HL-60 (cell line): ENCODE measurements at regions not wholly inside any gene's neighbourhood (a gene's known extent, or its start where the extent isn't known, plus 50 kb on each side); places are given as distances from the start of the nearest gene placed in this dataset.

ENCODE experiments used
- DNase-seq, 2 experiments: peaks; one replicate each; pipeline ENCODE4 v3.0.0-alpha.2; 2010 to 2020; ENCODE audit warnings: low read depth in 1 of 2, low spot score in 1 of 2
- H3K27ac ChIP-seq: fragments of 250-450 bp; sonication (Bioruptor Pico); replicated peaks from 2 replicates; pipeline ENCODE4 v1.5.1; 2020; ENCODE audit warnings: mild to moderate bottlenecking, moderate library complexity
- H3K27me3 ChIP-seq: fragments of 250-450 bp; sonication (Bioruptor Pico); 2 replicates; pipeline ENCODE4 v1.5.1; 2021; ENCODE audit warnings: mild to moderate bottlenecking, moderate library complexity; ENCODE audit not compliant: insufficient read depth, poor library complexity, severe bottlenecking
- H3K4me3 ChIP-seq: replicated peaks from 2 replicates; pipeline ENCODE4 v1.5.1; 2011; ENCODE audit warnings: mild to moderate bottlenecking, control low read depth, low read length; ENCODE audit not compliant: insufficient read depth
- GABPA ChIP-seq: IDR thresholded peaks from 2 replicates; pipeline ENCODE4 v1.6.1; 2012; ENCODE audit warnings: low read depth
- POLR2AphosphoS5 ChIP-seq: IDR thresholded peaks from 2 replicates; pipeline ENCODE4 v1.6.1; 2012; ENCODE audit warnings: low read depth
- REST ChIP-seq: IDR thresholded peaks from 2 replicates; pipeline ENCODE4 v1.6.1; 2012; ENCODE audit warnings: low read depth; ENCODE audit not compliant: insufficient replicate concordance
- SPI1 ChIP-seq: IDR thresholded peaks from 2 replicates; pipeline ENCODE4 v1.6.1; 2012; ENCODE audit warnings: low read depth, mild to moderate bottlenecking, borderline replicate concordance
- TF ChIP-seq, protein P1 (sequence below): IDR thresholded peaks from one replicate; pipeline ENCODE4 v1.5.1; 2011; ENCODE audit warnings: low read length, control low read depth, inconsistent platforms; ENCODE audit not compliant: insufficient read depth

GRCh38 chr3:193991666-193992424 lies 144.1 kb upstream of the HES1 start:
- Histone ChIP-seq H3K27me3 (no peaks in the 10 kb centered on the region), H3K4me3 (no peak overlapping the region), H3K27ac (no peak overlapping the region)
- TF ChIP-seq, protein P1, sequence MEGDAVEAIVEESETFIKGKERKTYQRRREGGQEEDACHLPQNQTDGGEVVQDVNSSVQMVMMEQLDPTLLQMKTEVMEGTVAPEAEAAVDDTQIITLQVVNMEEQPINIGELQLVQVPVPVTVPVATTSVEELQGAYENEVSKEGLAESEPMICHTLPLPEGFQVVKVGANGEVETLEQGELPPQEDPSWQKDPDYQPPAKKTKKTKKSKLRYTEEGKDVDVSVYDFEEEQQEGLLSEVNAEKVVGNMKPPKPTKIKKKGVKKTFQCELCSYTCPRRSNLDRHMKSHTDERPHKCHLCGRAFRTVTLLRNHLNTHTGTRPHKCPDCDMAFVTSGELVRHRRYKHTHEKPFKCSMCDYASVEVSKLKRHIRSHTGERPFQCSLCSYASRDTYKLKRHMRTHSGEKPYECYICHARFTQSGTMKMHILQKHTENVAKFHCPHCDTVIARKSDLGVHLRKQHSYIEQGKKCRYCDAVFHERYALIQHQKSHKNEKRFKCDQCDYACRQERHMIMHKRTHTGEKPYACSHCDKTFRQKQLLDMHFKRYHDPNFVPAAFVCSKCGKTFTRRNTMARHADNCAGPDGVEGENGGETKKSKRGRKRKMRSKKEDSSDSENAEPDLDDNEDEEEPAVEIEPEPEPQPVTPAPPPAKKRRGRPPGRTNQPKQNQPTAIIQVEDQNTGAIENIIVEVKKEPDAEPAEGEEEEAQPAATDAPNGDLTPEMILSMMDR = no peak
- TF ChIP-seq SPI1 = no peak
- TF ChIP-seq GABPA = no peak
- no peak for TF ChIP-seq POLR2AphosphoS5
- TF ChIP-seq REST = no peak
- no peak for DNase-seq

GRCh38 chr3:193992425-193993037 lies 143.4 kb upstream of the HES1 start:
- TF ChIP-seq, protein P1 = no peak
- TF ChIP-seq SPI1 = no peak
- no peak for TF ChIP-seq POLR2AphosphoS5
- TF ChIP-seq REST = no peak
- no peak for TF ChIP-seq GABPA
- Histone ChIP-seq H3K27me3 (no peaks in the 10 kb centered on the region), H3K4me3 (no peak overlapping the region), H3K27ac (no peak overlapping the region)
- DNase-seq = no peak

DNA sequence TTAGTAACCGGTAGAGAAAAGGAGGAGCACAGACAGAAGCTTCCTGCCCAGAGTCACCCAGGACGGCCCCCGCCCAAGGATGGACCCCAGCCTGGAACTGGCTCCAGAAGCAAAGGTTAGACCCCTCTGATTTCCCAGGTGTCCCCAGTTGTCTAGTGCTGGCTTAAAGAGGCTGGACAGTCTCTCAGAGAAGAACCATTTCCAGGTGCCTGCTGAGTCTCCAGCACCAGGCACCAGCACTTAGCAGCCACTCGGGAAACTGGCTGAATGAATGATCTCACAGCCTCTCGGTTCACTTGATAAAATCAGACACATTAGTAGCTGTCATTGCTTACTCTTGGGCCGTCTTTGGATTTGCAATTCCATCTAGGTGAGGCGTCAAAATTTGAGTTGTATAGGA lies 139.7 kb upstream of the HES1 start:
- Histone ChIP-seq H3K27ac (no peak overlapping the region), H3K27me3 (no peaks in the 10 kb centered on the region), H3K4me3 (no peak overlapping the region)
- TF ChIP-seq REST (no peak), SPI1 (no peak), GABPA (no peak), POLR2AphosphoS5 (no peak)
- DNase-seq = no peak
